Activated T-cell treated with anti-CD3 and anti-CD28 coated beads, Interleukin-2, amount 50 U/mL, for 24 hours (primary cell): ENCODE measurements at regions not wholly inside any gene's neighbourhood (a gene's known extent, or its start where the extent isn't known, plus 50 kb on each side); places are given as distances from the start of the nearest gene placed in this dataset.
"Not testable (repeated sequence)": the region's sequence is repeated elsewhere in the genome, so short reads cannot be mapped to it uniquely, and the experiment has no call there.

ENCODE experiments used
- DNase-seq: peaks from one replicate; pipeline ENCODE4 v3.0.0-alpha.2; 2020
- H3K27ac Mint-ChIP-seq: 2 replicates; pipeline ENCODE4 v1.8.0; 2020; ENCODE audit warnings: mild to moderate bottlenecking, mixed read lengths
- H3K27me3 Mint-ChIP-seq: 2 replicates; pipeline ENCODE4 v1.8.0; 2020; ENCODE audit warnings: mixed read lengths
- H3K36me3 Mint-ChIP-seq: 2 replicates; pipeline ENCODE4 v1.8.0; 2020; ENCODE audit warnings: low read depth, mixed read lengths
- H3K4me1 Mint-ChIP-seq: 2 replicates; pipeline ENCODE4 v1.8.0; 2020; ENCODE audit warnings: low read depth, mixed read lengths
- H3K4me3 Mint-ChIP-seq: 2 replicates; pipeline ENCODE4 v1.8.0; 2020; ENCODE audit warnings: mild to moderate bottlenecking, moderate library complexity, mixed read lengths
- H3K9me3 Mint-ChIP-seq: 2 replicates; pipeline ENCODE4 v1.8.0; 2020; ENCODE audit warnings: mixed read lengths

GRCh38 chr7:120185940-120186682 is 86.9 kb upstream of the KCND2 start:
- no peak for DNase-seq
- peaks cover 10% of the 10 kb centered on the region for H3K9me3 Mint-ChIP-seq

DNA sequence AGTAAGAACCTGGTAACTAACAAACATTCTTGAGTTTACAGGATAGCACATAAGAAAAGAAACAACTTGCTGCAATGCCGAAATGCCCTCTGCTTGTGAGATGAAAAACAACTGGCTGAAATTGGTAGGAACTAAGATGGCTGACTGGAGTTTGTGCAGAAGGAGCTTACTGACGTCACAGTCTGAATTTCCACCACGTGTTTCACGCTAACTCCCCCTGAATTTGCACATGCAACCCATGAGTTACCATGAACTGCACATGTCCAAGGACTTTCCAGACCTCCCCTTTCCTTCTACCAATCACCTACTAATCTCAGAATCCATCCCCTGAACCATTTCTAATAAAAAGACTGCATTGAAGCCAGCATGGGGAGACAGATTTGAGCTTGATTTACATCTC is 86.3 kb upstream of the KCND2 start:
- no peaks in the 10 kb centered on the region for H3K27me3 Mint-ChIP-seq
- DNase-seq: no peak
- H3K27ac Mint-ChIP-seq: no peak overlapping the region
- no peaks in the 10 kb centered on the region for H3K4me1 Mint-ChIP-seq
- H3K9me3 Mint-ChIP-seq: peaks cover 10% of the 10 kb centered on the region
- no peak overlapping the region for H3K4me3 Mint-ChIP-seq
- no peaks in the 10 kb centered on the region for H3K36me3 Mint-ChIP-seq

More at GRCh38 chr7:120185940-120186682, 86.9 kb upstream of the KCND2 start:
- Mint-ChIP-seq H3K27me3 (no peaks in the 10 kb centered on the region), H3K36me3 (no peaks in the 10 kb centered on the region), H3K4me3 (no peak overlapping the region), H3K4me1 (no peaks in the 10 kb centered on the region), H3K27ac (no peak overlapping the region)

DNA sequence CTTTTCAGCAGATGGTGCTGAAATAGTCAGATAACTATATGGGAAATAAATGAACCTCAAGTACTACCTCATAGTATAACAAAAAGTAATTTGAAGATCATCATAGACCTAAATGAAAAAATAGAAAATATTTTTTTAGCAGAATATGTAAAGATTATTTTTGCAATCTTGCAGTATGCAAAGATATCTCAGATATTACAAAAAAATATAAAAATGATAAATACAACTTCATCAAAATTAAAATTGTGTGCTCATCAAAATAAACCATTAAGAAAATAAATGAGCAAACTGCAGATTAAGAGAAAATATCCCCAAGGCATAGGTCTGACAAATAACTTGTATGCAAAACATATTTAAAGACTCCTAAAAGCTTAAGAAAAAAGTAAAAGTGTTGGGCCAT is 83.4 kb upstream of the KCND2 start:
- Mint-ChIP-seq H3K9me3 (peaks cover 6% of the 10 kb centered on the region), H3K27ac (no peak overlapping the region), H3K36me3 (no peaks in the 10 kb centered on the region), H3K4me1 (no peaks in the 10 kb centered on the region), H3K4me3 (no peak overlapping the region), H3K27me3 (no peaks in the 10 kb centered on the region)
- DNase-seq: no peak

- H3K4me1 Mint-ChIP-seq: no peaks in the 10 kb centered on the region
- H3K9me3 Mint-ChIP-seq: peaks cover 7% of the 10 kb centered on the region
- no peak overlapping the region for H3K27ac Mint-ChIP-seq
- H3K4me3 Mint-ChIP-seq: no peak overlapping the region
- no peaks in the 10 kb centered on the region for H3K36me3 Mint-ChIP-seq
- no peak for DNase-seq
- H3K27me3 Mint-ChIP-seq: no peaks in the 10 kb centered on the region
Measured at GRCh38 chr7:120190109-120190508, 82.9 kb upstream of the KCND2 start.

- DNase-seq: no peak
- peaks cover 7% of the 10 kb centered on the region for H3K9me3 Mint-ChIP-seq
- H3K27me3 Mint-ChIP-seq: no peaks in the 10 kb centered on the region
- H3K4me1 Mint-ChIP-seq: no peaks in the 10 kb centered on the region
- no peaks in the 10 kb centered on the region for H3K36me3 Mint-ChIP-seq
- H3K27ac Mint-ChIP-seq: no peak overlapping the region
- H3K4me3 Mint-ChIP-seq: no peak overlapping the region
Measured at GRCh38 chr7:120190566-120190965, 82.4 kb upstream of the KCND2 start.

GRCh38 chr7:120191423-120191822 is 81.6 kb upstream of the KCND2 start:
- not testable (repeated sequence) for H3K27me3 Mint-ChIP-seq

GRCh38 chr7:120201290-120201689 is 71.7 kb upstream of the KCND2 start:
- Mint-ChIP-seq H3K4me1 (no peaks in the 10 kb centered on the region), H3K4me3 (no peak overlapping the region), H3K36me3 (no peaks in the 10 kb centered on the region), H3K27ac (no peak overlapping the region), H3K9me3 (peaks cover 4% of the 10 kb centered on the region), H3K27me3 (no peaks in the 10 kb centered on the region)
- DNase-seq: no peak

More at GRCh38 chr7:120191423-120191822, 81.6 kb upstream of the KCND2 start:
- H3K27ac Mint-ChIP-seq, H3K9me3 Mint-ChIP-seq, H3K36me3 Mint-ChIP-seq, H3K4me1 Mint-ChIP-seq, H3K4me3 Mint-ChIP-seq, DNase-seq: not testable (repeated sequence)

DNA sequence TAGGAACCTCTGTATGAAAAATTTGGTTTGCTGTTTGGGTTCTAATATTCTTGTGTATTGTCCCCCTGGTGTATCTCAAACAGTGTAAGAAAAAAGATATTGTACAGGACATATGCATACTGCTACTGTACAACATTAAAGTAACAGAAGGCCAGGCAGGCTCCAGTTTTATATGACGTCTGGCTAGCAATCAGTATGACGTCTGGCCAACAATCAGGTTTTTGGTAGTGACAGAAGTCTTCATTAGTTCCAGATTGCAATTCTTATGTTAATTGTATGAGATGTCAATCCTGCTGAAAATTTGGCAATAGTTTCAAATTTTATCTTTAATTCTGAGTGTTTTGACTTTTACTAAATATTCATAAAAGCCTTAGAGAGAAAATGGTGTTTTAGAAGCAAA is 67.9 kb upstream of the KCND2 start:
- no peak overlapping the region for H3K27ac Mint-ChIP-seq
- no peak for DNase-seq
- H3K27me3 Mint-ChIP-seq: no peaks in the 10 kb centered on the region
- H3K4me1 Mint-ChIP-seq: no peaks in the 10 kb centered on the region
- peaks cover 7% of the 10 kb centered on the region for H3K9me3 Mint-ChIP-seq
- H3K36me3 Mint-ChIP-seq: no peaks in the 10 kb centered on the region
- no peak overlapping the region for H3K4me3 Mint-ChIP-seq

DNA sequence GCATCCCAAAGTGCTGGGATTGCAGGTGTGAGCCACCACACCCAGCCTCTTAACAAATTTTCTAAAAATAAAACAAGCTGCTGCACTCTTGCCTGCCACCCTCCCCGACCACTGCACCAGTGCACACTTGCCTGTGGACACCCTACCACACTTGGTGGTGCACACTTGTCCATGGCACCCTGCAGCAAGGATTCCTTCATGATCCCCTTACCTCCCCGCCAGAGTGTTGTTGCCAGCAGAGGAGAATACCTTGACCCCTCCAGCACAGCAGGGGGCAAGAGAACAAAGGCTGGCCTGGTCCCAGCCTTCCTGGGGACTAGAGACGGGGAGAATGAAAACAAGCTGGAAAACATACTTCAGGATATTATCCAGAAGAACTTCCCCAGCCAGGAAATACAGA is 65.9 kb upstream of the KCND2 start:
- H3K9me3 Mint-ChIP-seq: peaks cover 8% of the 10 kb centered on the region
- no peaks in the 10 kb centered on the region for H3K36me3 Mint-ChIP-seq
- no peak for DNase-seq
- no peaks in the 10 kb centered on the region for H3K4me1 Mint-ChIP-seq
- H3K27me3 Mint-ChIP-seq: no peaks in the 10 kb centered on the region
- H3K4me3 Mint-ChIP-seq: no peak overlapping the region
- no peak overlapping the region for H3K27ac Mint-ChIP-seq

- no peaks in the 10 kb centered on the region for H3K4me1 Mint-ChIP-seq
- no peaks in the 10 kb centered on the region for H3K27me3 Mint-ChIP-seq
- no peaks in the 10 kb centered on the region for H3K36me3 Mint-ChIP-seq
- no peak for DNase-seq
- no peaks in the 10 kb centered on the region for H3K9me3 Mint-ChIP-seq
- H3K27ac Mint-ChIP-seq: no peak overlapping the region
- H3K4me3 Mint-ChIP-seq: no peak overlapping the region
Measured at GRCh38 chr7:120215654-120216053, 57.3 kb upstream of the KCND2 start.

DNA sequence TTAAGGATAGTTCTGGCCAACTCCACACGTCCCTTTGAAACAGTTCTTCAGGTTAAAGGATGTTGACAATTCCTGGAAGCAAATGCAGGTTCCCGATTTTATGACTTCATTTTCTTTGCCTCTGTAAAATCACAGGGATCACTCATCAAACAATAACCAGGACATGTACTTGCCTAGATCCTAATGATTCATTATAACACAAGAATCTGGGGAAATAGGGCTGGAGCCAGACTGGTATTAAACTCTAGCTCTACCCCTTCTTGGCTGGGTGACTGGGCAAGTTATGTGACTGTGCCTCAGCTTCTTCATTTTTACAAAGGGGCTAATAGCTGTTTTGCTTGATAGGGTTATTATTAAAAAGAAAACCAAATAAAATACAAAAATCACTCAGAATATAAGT is 56.0 kb upstream of the KCND2 start:
- no peaks in the 10 kb centered on the region for H3K9me3 Mint-ChIP-seq
- no peak overlapping the region for H3K27ac Mint-ChIP-seq
- no peaks in the 10 kb centered on the region for H3K27me3 Mint-ChIP-seq
- no peaks in the 10 kb centered on the region for H3K36me3 Mint-ChIP-seq
- H3K4me3 Mint-ChIP-seq: no peak overlapping the region
- no peaks in the 10 kb centered on the region for H3K4me1 Mint-ChIP-seq
- DNase-seq: no peak

DNA sequence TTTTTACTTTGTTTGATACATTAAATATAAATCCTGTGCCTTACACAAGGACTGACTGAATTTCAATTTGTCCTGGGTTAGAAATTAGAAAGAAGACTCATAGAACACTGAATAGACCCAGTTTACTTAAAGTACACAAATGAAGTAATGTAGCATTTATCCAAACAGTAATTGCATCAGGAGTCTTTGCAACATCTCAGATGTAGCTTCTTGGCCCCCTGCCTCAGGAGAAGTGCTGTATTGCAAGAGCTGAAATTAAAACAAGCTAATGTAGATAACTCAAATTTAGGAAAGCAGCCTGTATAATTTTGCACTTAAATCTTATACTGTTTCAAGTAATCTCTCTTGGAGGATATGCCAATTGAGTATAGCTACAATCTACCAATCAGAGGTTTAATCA is 54.3 kb upstream of the KCND2 start:
- DNase-seq: no peak
- peaks cover 4% of the 10 kb centered on the region for H3K9me3 Mint-ChIP-seq
- no peaks in the 10 kb centered on the region for H3K36me3 Mint-ChIP-seq
- H3K4me1 Mint-ChIP-seq: no peaks in the 10 kb centered on the region
- no peaks in the 10 kb centered on the region for H3K27me3 Mint-ChIP-seq
- H3K4me3 Mint-ChIP-seq: no peak overlapping the region
- H3K27ac Mint-ChIP-seq: no peak overlapping the region

GRCh38 chr7:120221666-120222065 is 51.3 kb upstream of the KCND2 start:
- Mint-ChIP-seq H3K27ac (no peak overlapping the region), H3K4me3 (no peak overlapping the region), H3K9me3 (peaks cover 4% of the 10 kb centered on the region), H3K4me1 (no peaks in the 10 kb centered on the region), H3K36me3 (no peaks in the 10 kb centered on the region), H3K27me3 (no peaks in the 10 kb centered on the region)
- DNase-seq: no peak
